Activated T-helper 1 cell treated with anti-CD3 and anti-CD28 coated beads, Interleukin-2, amount 50 U/mL, for 16 hours (primary cell): ENCODE measurements at regions not wholly inside any gene's neighbourhood (a gene's known extent, or its start where the extent isn't known, plus 50 kb on each side); places are given as distances from the start of the nearest gene placed in this dataset.
A peak's percentile ranks its signal among the peaks of the same experiment; 100 is the strongest.
"Not testable (repeated sequence)": the region's sequence is repeated elsewhere in the genome, so short reads cannot be mapped to it uniquely, and the experiment has no call there.

Experiments
- DNase-seq, 2 donors: peaks; one replicate each; pipeline ENCODE4 v3.0.0-alpha.2; 2020; ENCODE audit warnings: low read depth in 1 of 2, low spot score in 1 of 2

GRCh38 chr15:69668039-69668705, 215.6 kb downstream of the RPLP1 start:
- no peak for DNase-seq

DNA sequence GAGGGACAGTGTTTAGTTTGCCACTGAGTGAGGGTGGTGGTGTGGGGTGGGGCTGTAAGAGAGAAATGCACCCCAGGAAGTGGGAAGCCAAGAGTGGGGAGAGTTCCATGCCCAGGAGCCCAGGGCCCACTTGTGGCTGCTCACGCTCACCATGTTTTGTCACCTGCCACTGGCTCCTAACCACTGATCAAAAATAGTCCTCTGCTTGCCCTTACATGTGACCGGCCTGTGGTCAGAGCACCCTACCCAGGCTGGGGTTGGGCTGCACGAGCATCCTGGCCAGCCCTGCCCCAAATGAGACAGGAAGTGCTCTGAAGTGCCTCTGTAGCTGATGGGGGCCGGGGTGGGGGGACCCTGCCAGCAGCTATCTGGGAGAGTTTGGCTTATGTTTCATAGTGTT, 216.3 kb downstream of the RPLP1 start:
- DNase-seq = no peak

- DNase-seq = no peak
Observed at GRCh38 chr15:69669446-69669845, 216.8 kb downstream of the RPLP1 start.

- DNase-seq = no peak
Observed at GRCh38 chr15:69673291-69673881, 220.8 kb downstream of the RPLP1 start.

DNA sequence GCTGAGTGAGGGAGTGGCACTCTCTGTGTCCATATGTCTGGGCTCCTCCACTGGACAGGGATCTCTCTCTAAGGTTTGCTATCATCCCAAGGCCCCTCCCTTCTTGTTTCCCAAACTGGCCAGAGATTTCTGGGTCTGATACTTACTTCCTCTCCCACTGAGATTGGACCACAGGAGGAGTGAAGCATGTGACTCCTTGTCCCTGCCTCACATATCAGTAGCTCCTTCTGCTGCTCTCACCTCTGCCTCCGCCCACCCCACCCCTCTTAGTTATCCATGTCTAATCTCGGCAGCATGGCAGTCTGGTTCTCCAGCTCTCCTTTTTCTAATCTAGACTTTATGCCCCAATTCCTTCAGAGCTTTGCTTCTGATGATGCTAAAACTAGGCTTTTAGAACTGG, 223.1 kb downstream of the RPLP1 start:
- DNase-seq = no peak

DNA sequence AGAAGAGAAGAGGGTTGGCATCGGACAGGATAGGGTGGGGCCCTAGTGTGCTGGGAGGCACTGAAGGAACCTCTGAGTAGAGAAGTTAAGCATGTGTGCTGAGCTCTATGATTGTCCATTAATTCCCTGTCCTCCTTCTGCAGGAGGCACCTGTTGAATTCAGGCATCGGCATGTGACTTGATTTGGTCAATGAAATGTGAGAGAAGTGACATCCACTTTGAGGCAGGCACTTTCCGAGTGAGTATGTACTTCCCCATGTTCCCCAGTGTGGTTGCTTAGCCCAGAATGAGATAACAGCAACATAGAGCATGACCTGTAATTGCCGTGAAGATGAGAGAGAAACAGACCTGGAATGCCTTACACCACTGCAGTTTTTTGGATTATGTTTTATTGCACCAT, 224.8 kb downstream of the RPLP1 start:
- no peak for DNase-seq

DNA sequence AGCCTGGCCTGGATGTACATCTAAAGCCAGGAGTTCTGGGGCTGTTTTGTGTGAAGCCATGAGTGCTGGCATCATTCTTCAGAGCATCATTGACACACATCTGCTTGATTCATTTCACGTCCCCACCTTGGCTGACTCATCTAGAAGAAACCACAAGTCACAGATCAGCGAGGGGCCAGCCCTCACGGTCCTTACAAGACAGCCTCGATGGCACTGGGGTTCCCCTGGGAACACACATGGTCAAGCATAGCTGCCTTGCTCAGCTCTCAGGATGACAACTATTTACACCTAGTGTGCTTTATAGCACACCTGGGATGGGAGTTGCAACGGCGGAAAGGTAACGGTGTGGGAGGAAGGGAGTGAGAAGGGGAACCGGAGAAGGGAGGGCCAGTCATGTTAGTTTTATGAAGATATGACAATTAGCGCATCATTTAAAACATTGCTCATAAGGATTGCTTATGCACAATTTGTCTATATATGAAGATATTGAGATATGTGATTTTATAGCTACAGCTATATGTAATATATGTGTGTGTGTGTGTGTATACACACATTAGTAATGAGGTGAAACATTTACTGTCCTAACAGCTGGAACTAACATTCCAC, 227.1 kb downstream of the RPLP1 start:
- DNase-seq = peak in 1 of 2 donors; percentile 16

DNA sequence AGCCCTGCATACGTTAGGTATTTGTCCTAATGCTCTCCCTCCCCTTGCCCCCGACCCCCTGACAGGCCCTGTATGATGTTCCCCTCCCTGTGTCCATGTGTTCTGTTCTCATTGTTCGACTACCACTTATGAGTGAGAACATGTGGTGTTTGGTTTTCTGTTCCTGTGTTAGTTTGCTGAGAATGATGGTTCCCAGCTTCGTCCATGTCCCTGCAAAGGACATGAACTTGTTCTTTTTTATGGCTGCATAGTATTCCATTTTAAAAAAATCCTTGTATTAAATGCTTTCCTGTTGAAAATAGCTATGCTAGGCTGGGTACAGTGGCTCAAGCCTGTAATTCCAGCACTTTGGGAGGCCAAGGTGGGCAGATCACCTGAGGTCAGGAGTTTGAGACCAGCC, 232.2 kb downstream of the RPLP1 start:
- not testable (repeated sequence) for DNase-seq

- DNase-seq = no peak
Observed at GRCh38 chr15:69685512-69686452, 233.2 kb downstream of the RPLP1 start.

- no peak for DNase-seq
Observed at GRCh38 chr15:69686626-69687025, 234.0 kb downstream of the RPLP1 start.

GRCh38 chr15:69689133-69689532, 236.5 kb downstream of the RPLP1 start:
- no peak for DNase-seq

- DNase-seq = no peak
Observed at GRCh38 chr15:69691307-69692015, 238.8 kb downstream of the RPLP1 start.

DNA sequence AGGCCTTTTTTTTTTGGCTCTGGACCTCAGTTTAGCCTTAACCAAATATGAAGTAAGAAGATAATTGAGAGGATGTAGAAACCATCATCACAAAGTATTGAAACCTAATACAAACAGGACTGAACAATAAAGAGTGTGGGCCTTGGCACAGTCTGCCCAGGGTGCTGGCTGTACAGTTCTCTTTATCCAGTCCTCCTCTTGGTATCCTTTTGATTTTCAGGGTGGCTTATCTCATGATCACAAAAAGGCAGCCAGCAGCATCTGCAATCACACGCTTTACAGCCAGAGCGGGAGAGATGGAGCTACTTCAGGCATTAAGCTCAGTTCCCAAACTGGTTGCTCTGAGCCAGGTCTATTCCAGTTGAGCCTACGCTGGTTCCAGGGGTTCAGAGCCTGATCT, 239.7 kb downstream of the RPLP1 start:
- DNase-seq = no peak

GRCh38 chr15:69693059-69693458, 240.4 kb downstream of the RPLP1 start:
- no peak for DNase-seq

- no peak for DNase-seq
Observed at GRCh38 chr15:69696946-69697345, 244.3 kb downstream of the RPLP1 start.

DNA sequence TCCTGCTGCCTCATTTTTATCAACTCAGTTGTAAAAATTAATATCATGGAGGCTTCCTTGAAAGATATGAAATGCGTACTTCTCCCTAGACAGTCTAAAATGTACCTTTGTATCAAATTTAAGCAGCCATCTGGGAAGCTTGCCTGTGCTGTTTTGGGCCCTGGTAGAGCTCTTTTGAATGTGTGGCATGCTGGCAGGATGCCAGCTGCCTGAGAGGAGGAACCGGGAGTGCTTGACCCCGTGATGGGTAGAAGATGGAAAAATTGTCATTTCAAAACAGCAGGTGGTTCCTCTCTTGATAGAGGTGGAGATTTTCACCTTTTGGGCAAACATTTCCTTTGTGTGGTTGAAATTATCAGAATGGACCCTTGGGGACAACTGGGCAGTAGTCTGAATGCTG, 245.3 kb downstream of the RPLP1 start:
- no peak for DNase-seq

GRCh38 chr15:69699096-69699495, 246.5 kb downstream of the RPLP1 start:
- DNase-seq = no peak

GRCh38 chr15:69700380-69700779, 247.8 kb downstream of the RPLP1 start:
- DNase-seq = no peak

DNA sequence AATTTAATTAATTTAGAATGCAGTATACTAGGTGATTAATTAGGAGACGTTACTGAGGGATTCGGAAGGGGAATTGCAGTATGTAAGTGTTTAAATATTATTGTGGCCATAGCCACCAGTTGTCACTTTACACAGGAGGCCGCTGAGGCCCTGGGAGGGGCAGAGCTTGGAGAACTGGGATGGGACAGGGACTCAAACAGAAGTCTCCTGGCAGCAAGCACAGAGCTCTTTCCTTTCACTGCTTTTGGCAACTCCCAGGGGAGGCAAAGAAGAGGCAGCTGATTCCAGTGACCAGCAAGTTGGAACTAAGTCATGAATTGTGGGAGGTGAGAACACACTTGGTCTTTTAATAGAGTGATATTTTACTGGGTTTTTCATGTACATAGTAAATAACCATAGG, 248.6 kb downstream of the RPLP1 start:
- no peak for DNase-seq

GRCh38 chr15:69703532-69704187, 251.0 kb downstream of the RPLP1 start:
- no peak for DNase-seq

DNA sequence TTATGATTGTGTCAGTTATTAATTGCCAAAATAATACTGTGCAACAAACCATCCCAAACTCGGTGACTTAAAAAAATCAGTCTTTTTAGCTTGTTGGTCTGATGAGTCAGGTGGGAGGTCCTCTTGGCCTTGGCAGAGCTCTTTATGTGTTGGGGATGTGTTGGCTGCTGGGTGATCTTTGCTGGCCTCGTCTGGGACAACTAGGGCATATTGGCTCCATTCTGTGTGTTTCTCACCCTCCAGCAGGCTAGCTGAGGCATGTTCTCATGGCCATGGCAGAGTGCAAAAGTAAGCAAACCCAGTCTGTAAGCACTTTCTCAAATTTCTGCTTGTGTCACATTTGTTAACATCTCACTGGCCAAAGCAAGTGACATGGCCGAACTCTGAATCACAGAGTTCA, 251.6 kb downstream of the RPLP1 start:
- DNase-seq = no peak
